ENCODE measurements at regions not wholly inside any gene's neighbourhood (a gene's known extent, or its start where the extent isn't known, plus 50 kb on each side); places are given as distances from the start of the nearest gene placed in this dataset.

- TF ChIP-seq, protein P1, sequence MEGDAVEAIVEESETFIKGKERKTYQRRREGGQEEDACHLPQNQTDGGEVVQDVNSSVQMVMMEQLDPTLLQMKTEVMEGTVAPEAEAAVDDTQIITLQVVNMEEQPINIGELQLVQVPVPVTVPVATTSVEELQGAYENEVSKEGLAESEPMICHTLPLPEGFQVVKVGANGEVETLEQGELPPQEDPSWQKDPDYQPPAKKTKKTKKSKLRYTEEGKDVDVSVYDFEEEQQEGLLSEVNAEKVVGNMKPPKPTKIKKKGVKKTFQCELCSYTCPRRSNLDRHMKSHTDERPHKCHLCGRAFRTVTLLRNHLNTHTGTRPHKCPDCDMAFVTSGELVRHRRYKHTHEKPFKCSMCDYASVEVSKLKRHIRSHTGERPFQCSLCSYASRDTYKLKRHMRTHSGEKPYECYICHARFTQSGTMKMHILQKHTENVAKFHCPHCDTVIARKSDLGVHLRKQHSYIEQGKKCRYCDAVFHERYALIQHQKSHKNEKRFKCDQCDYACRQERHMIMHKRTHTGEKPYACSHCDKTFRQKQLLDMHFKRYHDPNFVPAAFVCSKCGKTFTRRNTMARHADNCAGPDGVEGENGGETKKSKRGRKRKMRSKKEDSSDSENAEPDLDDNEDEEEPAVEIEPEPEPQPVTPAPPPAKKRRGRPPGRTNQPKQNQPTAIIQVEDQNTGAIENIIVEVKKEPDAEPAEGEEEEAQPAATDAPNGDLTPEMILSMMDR (IDR thresholded peaks at IDR 0.05): no peak
- TF ChIP-seq POLR2A (IDR thresholded peaks at IDR 0.05): no peak
Measured at GRCh38 chr3:161818106-161818505, 321.5 kb downstream of the OTOL1 start.
